AG04449 (cell line): ENCODE measurements at regions not wholly inside any gene's neighbourhood (a gene's known extent, or its start where the extent isn't known, plus 50 kb on each side); places are given as distances from the start of the nearest gene placed in this dataset.

Experiments used
- CTCF ChIA-PET: fragments of 350-600 bp; formaldehyde crosslinking; extraction: SDS; loops from one replicate; lab custom pipeline; 2021; ENCODE audit warnings: antibody characterized with exemption; lab: Yijun Ruan, JAX
- POLR2A ChIA-PET: fragments of 400-600, 350-600 bp; formaldehyde crosslinking; extraction: SDS; loops from one replicate; lab custom pipeline; 2020; ENCODE audit warnings: antibody characterized with exemption, inconsistent platforms; lab: Yijun Ruan, JAX
- DNase-seq: peaks from one replicate; pipeline ENCODE4 v3.0.0-alpha.2; 2010; ENCODE audit warnings: low read depth, low spot score
- H3K4me3 ChIP-seq: 2 replicates; pipeline ENCODE4 v1.5.1; 2011; ENCODE audit warnings: low read depth, mild to moderate bottlenecking, control low read depth, low read length
- CTCF ChIP-seq: IDR thresholded peaks from one replicate; pipeline ENCODE4 v1.5.1; 2011; ENCODE audit warnings: mild to moderate bottlenecking, moderate library complexity, low read length, control low read depth, inconsistent platforms; ENCODE audit not compliant: insufficient read depth; ENCODE audit errors: missing control alignments

GRCh38 chr5:51990661-51991180 lies 607.5 kb downstream of the ISL1 start:
- CTCF ChIA-PET, result no interaction called here
- no peak for DNase-seq
- POLR2A ChIA-PET, result no interaction called here
- H3K4me3 ChIP-seq, result no peak overlapping the region
- TF ChIP-seq CTCF, result no peak

GRCh38 chr5:51991940-51992339 lies 608.7 kb downstream of the ISL1 start:
- H3K4me3 ChIP-seq, result no peak overlapping the region
- CTCF ChIA-PET, result no interaction called here
- TF ChIP-seq CTCF, result no peak
- no peak for DNase-seq
- POLR2A ChIA-PET, result no interaction called here

DNA sequence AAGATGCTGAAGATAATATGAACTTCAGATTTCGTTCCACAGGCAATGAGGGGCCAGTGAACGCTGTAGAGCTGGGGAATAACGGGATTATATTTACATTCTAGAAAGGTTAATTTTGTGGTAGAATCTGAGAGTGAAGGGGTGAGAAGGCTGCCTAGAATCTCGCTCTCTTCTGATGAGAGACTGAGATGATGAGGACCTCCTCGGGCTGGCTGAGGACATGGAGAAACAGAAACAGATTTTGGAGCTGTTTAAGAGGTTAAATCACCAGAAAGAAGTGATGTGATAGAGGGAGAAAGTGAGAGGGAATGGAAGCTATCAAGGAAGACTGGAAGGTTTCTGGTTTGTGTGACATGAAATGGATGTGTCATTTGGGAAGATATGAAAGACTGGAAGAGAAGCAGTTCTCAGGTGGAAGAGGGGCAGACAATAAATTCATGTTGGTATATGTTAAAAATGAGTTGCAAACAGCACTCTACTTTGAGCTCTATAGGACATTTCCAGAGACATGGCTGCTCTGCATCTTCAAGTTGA lies 612.6 kb downstream of the ISL1 start:
- no peak for DNase-seq
- ChIA-PET POLR2A (no interaction called here), CTCF (no interaction called here)
- no peak for TF ChIP-seq CTCF
- H3K4me3 ChIP-seq, result no peak overlapping the region

GRCh38 chr5:51996356-51996861 lies 613.2 kb downstream of the ISL1 start:
- POLR2A ChIA-PET, result no interaction called here

GRCh38 chr5:51997500-51997899 lies 614.3 kb downstream of the ISL1 start:
- no peak for DNase-seq
- no peak for TF ChIP-seq CTCF
- ChIA-PET CTCF (no interaction called here), POLR2A (no interaction called here)
- H3K4me3 ChIP-seq, result no peak overlapping the region

More at GRCh38 chr5:51996356-51996861, 613.2 kb downstream of the ISL1 start:
- no peak overlapping the region for H3K4me3 ChIP-seq
- CTCF ChIA-PET, result no interaction called here
- no peak for TF ChIP-seq CTCF
- no peak for DNase-seq

GRCh38 chr5:51997949-51998348 lies 614.7 kb downstream of the ISL1 start:
- H3K4me3 ChIP-seq, result no peak overlapping the region
- no peak for DNase-seq
- ChIA-PET CTCF (no interaction called here), POLR2A (no interaction called here)
- TF ChIP-seq CTCF, result no peak
